Lung (tissue), 11 donors: ENCODE measurements at regions not wholly inside any gene's neighbourhood (a gene's known extent, or its start where the extent isn't known, plus 50 kb on each side); places are given as distances from the start of the nearest gene placed in this dataset.

Source experiments
- ATAC-seq: fragments of 200-7000 bp; cut with Tn5 transposase; one replicate; pipeline ENCODE4 v1.9.1; 2020; ENCODE audit warnings: moderate number of reproducible peaks; ENCODE audit not compliant: insufficient read depth, low FRiP score
- DNase-seq, 3 donors: peaks; one replicate each; pipeline ENCODE4 v3.0.0-alpha.2; 2013 to 2017
- H3K27ac ChIP-seq, 2 donors: one replicate each; pipeline ENCODE4 v1.5.1; 2013; ENCODE audit warnings: mild to moderate bottlenecking in 2 of 2, moderate library complexity in 2 of 2, control low read depth in 1 of 2, inconsistent platforms in 1 of 2, low read depth in 1 of 2, low read length in 1 of 2
- H3K27me3 ChIP-seq, 3 donors: one replicate each; pipeline ENCODE4 v1.5.1; 2013; ENCODE audit warnings: low read length in 2 of 3; ENCODE audit not compliant: control insufficient read depth in 3 of 3, insufficient read depth in 3 of 3
- H3K36me3 ChIP-seq, 4 donors: one replicate each; pipeline ENCODE4 v1.5.1; 2013; ENCODE audit warnings: low read length in 4 of 4, mild to moderate bottlenecking in 1 of 4, moderate library complexity in 1 of 4; ENCODE audit not compliant: control insufficient read depth in 4 of 4, insufficient read depth in 4 of 4
- H3K4me1 ChIP-seq, 5 donors: one replicate each; pipeline ENCODE4 v1.5.1; 2013; ENCODE audit warnings: low read length in 5 of 5, mild to moderate bottlenecking in 2 of 5, moderate library complexity in 1 of 5; ENCODE audit not compliant: control insufficient read depth in 5 of 5, insufficient read depth in 5 of 5
- H3K4me3 ChIP-seq: one replicate; pipeline ENCODE4 v1.5.1; 2013; ENCODE audit warnings: mild to moderate bottlenecking, control low read depth, moderate library complexity
- H3K9ac ChIP-seq, 2 donors: one replicate each; pipeline ENCODE4 v1.5.1; 2013; ENCODE audit warnings: low read length in 2 of 2, control low read depth in 1 of 2; ENCODE audit not compliant: insufficient read depth in 1 of 2
- H3K9me3 ChIP-seq, 4 donors: one replicate each; pipeline ENCODE4 v1.5.1; 2013; ENCODE audit warnings: low read length in 3 of 4, mild to moderate bottlenecking in 1 of 4, moderate library complexity in 1 of 4; ENCODE audit not compliant: control insufficient read depth in 4 of 4, insufficient read depth in 3 of 4
- WGBS, 2 donors: extraction: QIAGEN DNeasy Blood & Tissue Kit; methylation state at CpG; one replicate each; pipeline ENCODE4 v1.1.7; 2013; 5-methylcytosine and 5-hydroxymethylcytosine counted together
- TF ChIP-seq, protein P1 (sequence below): IDR thresholded peaks from 2 replicates; pipeline ENCODE4 v1.5.1; 2012; ENCODE audit warnings: mild to moderate bottlenecking; ENCODE audit errors: control extremely low read depth, extremely low read depth
- donor health status: control.
- donor health status: control.
- donor health status: Bipolar disorder and iron deficiency.
- donor health status: healthy.
- donor health status: DM: yes; HTN: yes; CAD: no.

DNA sequence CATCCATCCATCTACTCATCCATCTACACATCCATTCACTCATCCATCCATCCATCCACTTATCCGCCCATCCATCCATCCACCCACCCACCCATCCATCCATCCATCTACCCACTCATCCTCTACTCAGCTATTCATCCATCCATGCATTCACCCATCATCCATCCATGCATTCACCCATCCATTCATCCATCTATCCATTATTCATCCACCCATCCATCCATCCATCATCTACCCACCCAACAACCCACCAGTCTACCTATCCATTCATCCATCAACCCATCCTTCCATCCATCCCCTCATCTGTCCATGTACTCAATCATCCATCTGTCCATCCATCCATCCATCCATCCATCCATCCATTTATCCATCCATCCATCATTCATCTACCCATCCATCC is 972.7 kb downstream of the BRD1 start:
- H3K9ac ChIP-seq: no peak overlapping the region
- H3K27me3 ChIP-seq: no peaks in the 10 kb centered on the region
- DNase-seq (no peak), ATAC-seq (no peak)
- H3K4me3 ChIP-seq: no peak overlapping the region
- H3K27ac ChIP-seq: no peak overlapping the region
- 75 to 88% methylated on average over 1 of the region's 1 CpG for WGBS, 2 donors
- peaks cover 0 to under 1% (median 0%) of the 10 kb centered on the region in 4 donors for H3K9me3 ChIP-seq
- H3K4me1 ChIP-seq: no peaks in the 10 kb centered on the region
- TF ChIP-seq, protein P1, sequence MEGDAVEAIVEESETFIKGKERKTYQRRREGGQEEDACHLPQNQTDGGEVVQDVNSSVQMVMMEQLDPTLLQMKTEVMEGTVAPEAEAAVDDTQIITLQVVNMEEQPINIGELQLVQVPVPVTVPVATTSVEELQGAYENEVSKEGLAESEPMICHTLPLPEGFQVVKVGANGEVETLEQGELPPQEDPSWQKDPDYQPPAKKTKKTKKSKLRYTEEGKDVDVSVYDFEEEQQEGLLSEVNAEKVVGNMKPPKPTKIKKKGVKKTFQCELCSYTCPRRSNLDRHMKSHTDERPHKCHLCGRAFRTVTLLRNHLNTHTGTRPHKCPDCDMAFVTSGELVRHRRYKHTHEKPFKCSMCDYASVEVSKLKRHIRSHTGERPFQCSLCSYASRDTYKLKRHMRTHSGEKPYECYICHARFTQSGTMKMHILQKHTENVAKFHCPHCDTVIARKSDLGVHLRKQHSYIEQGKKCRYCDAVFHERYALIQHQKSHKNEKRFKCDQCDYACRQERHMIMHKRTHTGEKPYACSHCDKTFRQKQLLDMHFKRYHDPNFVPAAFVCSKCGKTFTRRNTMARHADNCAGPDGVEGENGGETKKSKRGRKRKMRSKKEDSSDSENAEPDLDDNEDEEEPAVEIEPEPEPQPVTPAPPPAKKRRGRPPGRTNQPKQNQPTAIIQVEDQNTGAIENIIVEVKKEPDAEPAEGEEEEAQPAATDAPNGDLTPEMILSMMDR: no peak
- no peaks in the 10 kb centered on the region for H3K36me3 ChIP-seq

DNA sequence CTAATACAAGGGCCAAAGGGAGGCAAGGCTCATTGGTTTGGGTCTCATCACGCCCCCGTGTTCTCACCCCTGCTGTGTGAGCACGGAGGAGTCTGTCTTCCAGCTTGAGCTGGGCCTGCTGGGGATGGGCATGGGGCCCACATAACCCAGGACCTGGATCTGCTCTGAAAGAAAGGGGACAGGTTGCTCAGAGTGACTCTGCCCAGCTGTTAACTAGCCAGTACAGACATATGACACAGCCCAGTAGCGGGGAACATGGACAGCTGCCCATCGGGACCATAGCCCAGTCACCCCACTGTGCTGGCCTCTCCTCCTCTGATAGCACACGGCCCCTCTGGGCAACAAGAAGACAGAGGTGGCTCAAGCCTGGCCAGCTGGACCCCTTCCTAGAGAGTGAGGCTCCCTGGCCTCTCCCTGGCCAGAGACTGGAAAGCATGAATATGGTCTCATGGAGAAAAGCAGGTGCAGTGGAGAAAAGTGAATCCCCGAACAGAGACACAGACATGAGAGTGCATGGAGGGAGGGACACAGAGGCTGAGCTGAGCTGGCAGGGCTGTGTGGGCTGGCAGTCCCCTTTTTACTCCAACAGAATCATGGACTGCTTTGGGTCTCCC is 973.9 kb downstream of the BRD1 start:
- TF ChIP-seq, protein P1: no peak
- no peak overlapping the region for H3K4me3 ChIP-seq
- WGBS, 2 donors: 80 to 92% methylated on average over 7 of the region's 7 CpGs
- peaks cover 0 to 3% (median 0%) of the 10 kb centered on the region in 4 donors for H3K9me3 ChIP-seq
- DNase-seq (no peak), ATAC-seq (no peak)
- H3K36me3 ChIP-seq: no peaks in the 10 kb centered on the region
- H3K4me1 ChIP-seq: no peaks in the 10 kb centered on the region
- H3K27me3 ChIP-seq: peaks cover 0 to 3% (median 0%) of the 10 kb centered on the region in 3 donors
- H3K9ac ChIP-seq: no peak overlapping the region
- no peak overlapping the region for H3K27ac ChIP-seq

DNA sequence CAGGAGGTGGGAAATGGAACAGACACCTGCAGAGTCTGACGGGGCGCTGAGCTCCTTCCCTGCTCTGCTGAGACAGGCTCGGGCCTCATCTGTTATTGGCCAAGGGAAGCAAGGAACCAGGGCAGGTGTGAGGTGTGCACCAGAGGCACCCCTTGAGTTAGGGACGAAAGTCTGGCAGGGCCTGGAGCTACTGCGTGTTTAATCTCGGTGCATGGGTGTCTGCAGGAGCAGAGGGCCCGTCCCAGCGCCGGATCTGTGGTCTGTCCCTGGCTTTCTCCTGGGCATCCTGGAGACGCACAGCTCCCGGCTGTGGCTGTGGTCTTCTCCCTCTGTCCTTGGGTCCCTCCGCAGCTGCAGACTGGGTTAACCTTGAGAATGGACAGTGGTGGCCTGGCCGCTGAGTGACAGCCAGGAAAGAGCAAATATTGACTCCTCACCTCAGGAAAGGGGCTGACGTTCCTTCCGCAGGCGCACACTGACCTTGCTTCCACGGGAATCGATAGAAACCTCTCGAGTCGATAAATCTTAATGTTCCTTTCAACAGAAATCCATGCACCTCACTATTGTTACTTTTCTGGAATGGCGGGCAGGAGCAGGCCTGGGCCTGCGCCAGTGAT is 975.6 kb downstream of the BRD1 start:
- Histone ChIP-seq H3K36me3 (no peaks in the 10 kb centered on the region), H3K27me3 (peaks cover 0 to 3% (median 0%) of the 10 kb centered on the region in 3 donors), H3K4me3 (no peak overlapping the region), H3K27ac (no peak overlapping the region), H3K9me3 (peaks cover 0 to 3% (median 0%) of the 10 kb centered on the region in 4 donors), H3K9ac (no peak overlapping the region), H3K4me1 (no peaks in the 10 kb centered on the region)
- ATAC-seq (no peak), DNase-seq (no peak)
- 77 to 91% methylated on average over 22 of the region's 22 CpGs for WGBS, 2 donors
- TF ChIP-seq, protein P1: no peak
